ENCODE measurements at regions not wholly inside any gene's neighbourhood (a gene's known extent, or its start where the extent isn't known, plus 50 kb on each side); places are given as distances from the start of the nearest gene placed in this dataset.

- TF ChIP-seq, protein P1, sequence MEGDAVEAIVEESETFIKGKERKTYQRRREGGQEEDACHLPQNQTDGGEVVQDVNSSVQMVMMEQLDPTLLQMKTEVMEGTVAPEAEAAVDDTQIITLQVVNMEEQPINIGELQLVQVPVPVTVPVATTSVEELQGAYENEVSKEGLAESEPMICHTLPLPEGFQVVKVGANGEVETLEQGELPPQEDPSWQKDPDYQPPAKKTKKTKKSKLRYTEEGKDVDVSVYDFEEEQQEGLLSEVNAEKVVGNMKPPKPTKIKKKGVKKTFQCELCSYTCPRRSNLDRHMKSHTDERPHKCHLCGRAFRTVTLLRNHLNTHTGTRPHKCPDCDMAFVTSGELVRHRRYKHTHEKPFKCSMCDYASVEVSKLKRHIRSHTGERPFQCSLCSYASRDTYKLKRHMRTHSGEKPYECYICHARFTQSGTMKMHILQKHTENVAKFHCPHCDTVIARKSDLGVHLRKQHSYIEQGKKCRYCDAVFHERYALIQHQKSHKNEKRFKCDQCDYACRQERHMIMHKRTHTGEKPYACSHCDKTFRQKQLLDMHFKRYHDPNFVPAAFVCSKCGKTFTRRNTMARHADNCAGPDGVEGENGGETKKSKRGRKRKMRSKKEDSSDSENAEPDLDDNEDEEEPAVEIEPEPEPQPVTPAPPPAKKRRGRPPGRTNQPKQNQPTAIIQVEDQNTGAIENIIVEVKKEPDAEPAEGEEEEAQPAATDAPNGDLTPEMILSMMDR (IDR thresholded peaks at IDR 0.05; ENCODE audit: unreplicated experiment) = no peak
- intact Hi-C loops (cut with micrococcal nuclease; ENCODE audit: unreplicated experiment) = no loop called here
- no peak overlapping the region for H3K4me3 Mint-ChIP-seq (ENCODE audit: low read depth, unreplicated experiment)
- DNase-seq = no peak
- H3K4me1 Mint-ChIP-seq (ENCODE audit: low read depth, unreplicated experiment) = no peaks in the 10 kb centered on the region
- CTCF ChIA-PET = interaction anchor here (1.0 kb wide), 1 partner anchor 10 kb away, joined by 3 read pairs; no protein-coding TSS in a partner anchor
- no TSS peak for BruUV-seq (replicated peaks)
- no peaks in the 10 kb centered on the region for H3K27me3 Mint-ChIP-seq (ENCODE audit: unreplicated experiment)
- no peak overlapping the region for H3K27ac Mint-ChIP-seq (ENCODE audit: unreplicated experiment)
- peaks cover 4% of the 10 kb centered on the region for H3K9me3 Mint-ChIP-seq (ENCODE audit: low read depth, unreplicated experiment)
- peaks cover 3% of the 10 kb centered on the region for H3K36me3 Mint-ChIP-seq (ENCODE audit: insufficient read depth, unreplicated experiment)
Observed at GRCh38 chr1:5435414-5435813, 556.8 kb downstream of the NPHP4 start.

GRCh38 chr1:5432436-5432835 is 559.8 kb downstream of the NPHP4 start:
- CTCF ChIA-PET = no interaction called here
- no peak overlapping the region for H3K27ac Mint-ChIP-seq (ENCODE audit: unreplicated experiment)
- H3K27me3 Mint-ChIP-seq (ENCODE audit: unreplicated experiment) = peaks cover 9% of the 10 kb centered on the region
- no TSS peak for BruUV-seq (replicated peaks)
- peaks cover 2% of the 10 kb centered on the region for H3K9me3 Mint-ChIP-seq (ENCODE audit: low read depth, unreplicated experiment)
- TF ChIP-seq, protein P1 (IDR thresholded peaks at IDR 0.05; ENCODE audit: unreplicated experiment) = no peak
- DNase-seq = no peak
- peaks cover 3% of the 10 kb centered on the region for H3K36me3 Mint-ChIP-seq (ENCODE audit: insufficient read depth, unreplicated experiment)
- intact Hi-C loops (cut with micrococcal nuclease; ENCODE audit: unreplicated experiment) = no loop called here
- no peak overlapping the region for H3K4me3 Mint-ChIP-seq (ENCODE audit: low read depth, unreplicated experiment)
- H3K4me1 Mint-ChIP-seq (ENCODE audit: low read depth, unreplicated experiment) = no peaks in the 10 kb centered on the region

DNA sequence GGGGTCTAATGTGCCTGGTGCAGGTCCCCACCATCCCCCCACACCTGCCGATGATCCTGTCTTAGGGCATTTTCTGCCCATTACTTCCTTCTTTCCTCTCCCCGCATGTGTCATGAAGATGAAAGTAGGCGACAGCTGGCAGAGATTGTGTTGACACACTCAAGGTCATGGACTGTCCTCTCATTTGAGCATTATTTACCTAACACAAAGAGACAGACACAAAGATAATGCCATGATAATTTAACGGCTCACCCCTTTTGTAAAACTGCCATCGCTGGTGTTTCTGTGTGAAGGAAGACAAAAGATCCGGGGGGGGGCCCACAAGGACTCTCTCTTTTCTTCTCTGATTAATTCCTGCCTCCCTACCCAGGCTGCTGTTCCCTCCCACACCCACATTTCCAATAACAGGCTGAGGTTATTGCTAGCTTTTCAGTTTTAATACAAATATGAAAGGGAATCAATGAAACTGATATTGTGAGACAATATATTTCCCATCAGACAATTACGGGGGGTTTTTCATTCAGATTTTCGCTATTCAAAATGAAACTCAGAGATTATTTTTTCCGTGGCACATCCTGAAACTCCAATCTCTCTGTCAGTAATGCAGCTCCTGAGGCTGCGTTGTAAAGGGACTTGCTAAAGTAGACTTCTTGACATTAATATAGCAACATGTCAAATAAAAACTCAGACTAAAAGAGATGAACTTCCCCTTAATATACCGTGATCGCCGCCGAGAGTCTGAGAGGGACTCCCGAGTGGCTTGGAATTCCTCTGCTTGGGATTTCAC is 561.1 kb downstream of the NPHP4 start:
- TF ChIP-seq, protein P1 (IDR thresholded peaks at IDR 0.05; ENCODE audit: unreplicated experiment) = no peak
- Mint-ChIP-seq H3K27me3 (ENCODE audit: unreplicated experiment) (peaks cover 9% of the 10 kb centered on the region), H3K36me3 (ENCODE audit: insufficient read depth, unreplicated experiment) (no peaks in the 10 kb centered on the region), H3K4me3 (ENCODE audit: low read depth, unreplicated experiment) (no peak overlapping the region), H3K9me3 (ENCODE audit: low read depth, unreplicated experiment) (peaks cover 2% of the 10 kb centered on the region), H3K27ac (ENCODE audit: unreplicated experiment) (no peak overlapping the region), H3K4me1 (ENCODE audit: low read depth, unreplicated experiment) (no peaks in the 10 kb centered on the region)
- BruUV-seq (replicated peaks) = no TSS peak
- CTCF ChIA-PET = interaction anchor here (0.7 kb wide), 1 partner anchor 604 kb away, joined by 3 read pairs; no protein-coding TSS in a partner anchor
- intact Hi-C loops (cut with micrococcal nuclease; ENCODE audit: unreplicated experiment) = no loop called here
- no peak for DNase-seq

- TF ChIP-seq, protein P1 (IDR thresholded peaks at IDR 0.05; ENCODE audit: unreplicated experiment) = no peak
- DNase-seq = no peak
- intact Hi-C loops (cut with micrococcal nuclease; ENCODE audit: unreplicated experiment) = no loop called here
- Mint-ChIP-seq H3K4me1 (ENCODE audit: low read depth, unreplicated experiment) (no peaks in the 10 kb centered on the region), H3K9me3 (ENCODE audit: low read depth, unreplicated experiment) (peaks cover 2% of the 10 kb centered on the region), H3K4me3 (ENCODE audit: low read depth, unreplicated experiment) (no peak overlapping the region), H3K36me3 (ENCODE audit: insufficient read depth, unreplicated experiment) (no peaks in the 10 kb centered on the region), H3K27me3 (ENCODE audit: unreplicated experiment) (peaks cover 9% of the 10 kb centered on the region), H3K27ac (ENCODE audit: unreplicated experiment) (no peak overlapping the region)
- no TSS peak for BruUV-seq (replicated peaks)
- CTCF ChIA-PET = no interaction called here
Observed at GRCh38 chr1:5430136-5430535, 562.1 kb downstream of the NPHP4 start.
